Transverse colon (tissue), 4 donors: ENCODE measurements at regions not wholly inside any gene's neighbourhood (a gene's known extent, or its start where the extent isn't known, plus 50 kb on each side); places are given as distances from the start of the nearest gene placed in this dataset.
"Not testable (repeated sequence)": the region's sequence is repeated elsewhere in the genome, so short reads cannot be mapped to it uniquely, and the experiment has no call there.

Source experiments
- DNase-seq: peaks from one replicate; pipeline ENCODE4 v3.0.0-alpha.2; 2019
- H3K27ac ChIP-seq, 4 donors: fragments of 200-600 bp; sonication (generic); 2 replicates each; pipeline ENCODE4 v1.5.1; 2016 to 2018; ENCODE audit warnings: inconsistent platforms in 4 of 4
- H3K27me3 ChIP-seq: fragments of 200-600 bp; sonication (generic); 2 replicates; pipeline ENCODE4 v1.5.1; 2017; ENCODE audit warnings: inconsistent platforms
- H3K36me3 ChIP-seq, 4 donors: fragments of 200-600 bp; sonication (generic); 2 replicates each; pipeline ENCODE4 v1.5.1; 2017 to 2019; ENCODE audit warnings: inconsistent platforms in 4 of 4
- H3K4me1 ChIP-seq, 4 donors: fragments of 200-600 bp; sonication (generic); 2 replicates each; pipeline ENCODE4 v1.5.1; 2017 to 2020; ENCODE audit warnings: inconsistent platforms in 4 of 4
- H3K4me3 ChIP-seq, 4 donors: fragments of 200-600 bp; sonication (generic); 1 replicate in 1 of 4; 2 replicates in 3 of 4; pipeline versions ENCODE4 v1.5.1 to v1.6.1; 2017 to 2019; ENCODE audit warnings: inconsistent platforms in 4 of 4
- H3K9me3 ChIP-seq, 2 donors: fragments of 200-600 bp; sonication (generic); 2 replicates each; pipeline ENCODE4 v1.5.1; 2017 to 2019; ENCODE audit warnings: inconsistent platforms in 2 of 2
- EP300 ChIP-seq: sonication (generic); formaldehyde crosslinking; IDR thresholded peaks from one replicate; pipeline ENCODE4 v1.6.1; 2017; ENCODE audit warnings: antibody characterized with exemption, low read depth
- POLR2A ChIP-seq: fragments of 450-650 bp; IDR thresholded peaks from one replicate; pipeline ENCODE4 v1.6.1; 2016; ENCODE audit warnings: antibody characterized with exemption, mild to moderate bottlenecking, moderate library complexity
- POLR2AphosphoS5 ChIP-seq, 3 donors: sonication (generic); formaldehyde crosslinking; IDR thresholded peaks; one replicate each; pipeline ENCODE4 v1.6.1; 2016; ENCODE audit warnings: antibody characterized with exemption in 3 of 3
- WGBS, 2 donors: methylation state at CpG; one replicate each; pipeline ENCODE4 v1.1.5; 2018; ENCODE audit warnings: low coverage in 1 of 2; 5-methylcytosine and 5-hydroxymethylcytosine counted together
- in situ Hi-C, 4 donors: fragments of 200-750 bp; cut with MboI; loops; one replicate each; pipeline versions ENCODE4 v1.15.0 to v1.15.1; 2017; ENCODE audit warnings: low sequenced_read_pairs in 3 of 4, low pct_ligation_motif_present in 1 of 4, low pct_unique_long_range_greater_than_20kb in 1 of 4
- intact Hi-C: fragments of 100-400 bp; cut with DNase I; formaldehyde crosslinking; loops from one replicate; pipeline ENCODE4 v1.15.1; 2023; ENCODE audit warnings: low total_unique reads
- TF ChIP-seq, protein P1 (sequence below), 5 experiments: fragments of 200-600 bp in 3 of 5; fragments of 450-650 bp in 2 of 5; sonication (generic) in 3 of 5; IDR thresholded peaks; 1 replicate in 2 of 5; 2 replicates in 3 of 5; pipeline ENCODE4 v1.5.1; 2016 to 2017; ENCODE audit warnings: antibody characterized with exemption in 5 of 5, inconsistent platforms in 3 of 5, mild to moderate bottlenecking in 2 of 5, moderate library complexity in 1 of 5

DNA sequence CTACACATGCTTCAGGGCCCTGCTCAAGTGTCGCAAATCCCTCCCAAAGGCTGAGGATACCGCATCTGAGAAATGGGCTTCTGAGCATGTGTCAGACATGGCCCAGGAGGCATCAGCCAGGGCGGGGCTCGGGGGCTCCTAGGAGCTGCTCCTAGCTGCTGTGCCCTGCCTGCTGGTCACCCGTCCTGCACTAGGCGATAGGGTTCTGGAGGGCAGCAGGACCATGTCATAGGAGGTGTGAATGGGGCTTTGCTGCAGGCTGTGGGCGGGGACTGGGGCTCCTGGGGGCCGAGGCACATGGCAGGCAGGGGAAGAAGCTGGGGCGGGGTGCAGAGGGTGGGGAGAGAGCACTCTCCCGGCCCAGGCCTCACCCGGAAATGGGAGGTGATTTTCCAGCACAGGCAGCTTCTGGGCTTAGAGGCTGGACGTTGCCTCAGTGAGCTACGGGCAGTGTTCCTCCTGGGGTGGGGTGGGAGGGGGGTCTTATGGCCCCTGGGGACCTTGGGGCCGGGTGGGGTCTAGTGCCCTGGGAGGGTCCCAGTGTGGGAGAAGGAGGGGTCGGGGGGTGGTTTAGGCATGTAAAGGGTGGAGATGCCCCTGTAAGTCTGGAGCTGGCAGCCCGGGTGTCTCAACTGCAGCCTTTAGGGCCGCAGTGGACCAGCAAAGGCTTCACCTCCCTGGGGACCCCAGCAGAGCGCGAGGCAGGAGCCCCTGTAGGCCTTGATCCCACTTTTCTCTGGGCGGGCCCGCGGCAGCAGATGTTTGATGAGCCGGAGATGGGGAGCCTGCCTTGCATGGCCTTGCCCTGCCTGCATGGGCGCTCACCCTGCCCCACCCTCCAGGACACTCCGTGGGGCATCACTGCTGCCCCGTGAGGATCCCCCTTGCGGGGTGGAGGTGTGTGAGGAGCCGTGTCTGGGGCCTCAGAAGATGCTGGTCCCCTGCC, 98.6 kb upstream of the LRPAP1 start:
- Histone ChIP-seq H3K4me1 (peaks cover 0 to 5% (median 3%) of the 10 kb centered on the region in 4 donors), H3K36me3 (no peaks in the 10 kb centered on the region), H3K27me3 (no peaks in the 10 kb centered on the region), H3K27ac (no peak overlapping the region), H3K4me3 (no peak overlapping the region), H3K9me3 (no peaks in the 10 kb centered on the region)
- intact Hi-C loops (no loop called here), in situ Hi-C loops (no loop called here)
- TF ChIP-seq, protein P1, sequence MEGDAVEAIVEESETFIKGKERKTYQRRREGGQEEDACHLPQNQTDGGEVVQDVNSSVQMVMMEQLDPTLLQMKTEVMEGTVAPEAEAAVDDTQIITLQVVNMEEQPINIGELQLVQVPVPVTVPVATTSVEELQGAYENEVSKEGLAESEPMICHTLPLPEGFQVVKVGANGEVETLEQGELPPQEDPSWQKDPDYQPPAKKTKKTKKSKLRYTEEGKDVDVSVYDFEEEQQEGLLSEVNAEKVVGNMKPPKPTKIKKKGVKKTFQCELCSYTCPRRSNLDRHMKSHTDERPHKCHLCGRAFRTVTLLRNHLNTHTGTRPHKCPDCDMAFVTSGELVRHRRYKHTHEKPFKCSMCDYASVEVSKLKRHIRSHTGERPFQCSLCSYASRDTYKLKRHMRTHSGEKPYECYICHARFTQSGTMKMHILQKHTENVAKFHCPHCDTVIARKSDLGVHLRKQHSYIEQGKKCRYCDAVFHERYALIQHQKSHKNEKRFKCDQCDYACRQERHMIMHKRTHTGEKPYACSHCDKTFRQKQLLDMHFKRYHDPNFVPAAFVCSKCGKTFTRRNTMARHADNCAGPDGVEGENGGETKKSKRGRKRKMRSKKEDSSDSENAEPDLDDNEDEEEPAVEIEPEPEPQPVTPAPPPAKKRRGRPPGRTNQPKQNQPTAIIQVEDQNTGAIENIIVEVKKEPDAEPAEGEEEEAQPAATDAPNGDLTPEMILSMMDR (IDR thresholded peaks at IDR 0.05), result no peak
- TF ChIP-seq EP300 (no peak), POLR2A (no peak), POLR2AphosphoS5 (IDR thresholded peaks at IDR 0.05) (no peak)
- WGBS, 2 donors, result 47% methylated on average over 12 of the region's 28 CpGs; no CpG with 5 or more reads in 1 of the 2 donors
- DNase-seq, result peak; percentile 29

DNA sequence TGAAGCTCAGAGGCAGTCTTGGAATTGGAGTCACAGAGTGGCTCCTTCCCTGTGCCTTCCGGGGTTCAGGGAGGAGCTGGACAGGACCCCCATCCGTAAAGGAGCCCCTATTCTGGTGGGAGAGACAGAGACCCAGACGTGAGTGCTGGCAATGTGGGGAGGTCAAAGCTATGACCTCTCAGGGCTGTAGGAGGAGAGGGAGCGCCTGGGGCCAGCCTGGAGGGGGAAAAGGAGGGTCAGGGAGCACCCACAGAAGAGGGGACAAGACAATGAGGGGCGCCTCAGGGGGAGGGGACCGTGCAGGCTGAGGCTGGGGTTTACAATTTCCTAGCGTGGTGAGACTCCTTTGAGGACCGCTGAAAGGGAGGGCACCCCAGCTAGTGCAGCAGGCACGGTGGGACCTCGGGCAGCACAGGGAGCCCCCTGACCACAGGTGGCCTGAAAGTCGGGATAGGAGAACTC, 97.9 kb upstream of the LRPAP1 start:
- in situ Hi-C loops, result no loop called here
- Histone ChIP-seq H3K9me3 (no peaks in the 10 kb centered on the region), H3K4me3 (no peak overlapping the region), H3K27me3 (no peaks in the 10 kb centered on the region), H3K36me3 (no peaks in the 10 kb centered on the region), H3K4me1 (peaks cover 0 to 5% (median 3%) of the 10 kb centered on the region in 4 donors), H3K27ac (no peak overlapping the region)
- TF ChIP-seq POLR2AphosphoS5 (IDR thresholded peaks at IDR 0.05), result no peak
- TF ChIP-seq POLR2A, result no peak
- TF ChIP-seq, protein P1 (IDR thresholded peaks at IDR 0.05), result no peak
- no peak for TF ChIP-seq EP300
- intact Hi-C loops, result no loop called here
- DNase-seq, result no peak
- 60 to 69% methylated on average over 3 to 11 of the region's 11 CpGs for WGBS, 2 donors

DNA sequence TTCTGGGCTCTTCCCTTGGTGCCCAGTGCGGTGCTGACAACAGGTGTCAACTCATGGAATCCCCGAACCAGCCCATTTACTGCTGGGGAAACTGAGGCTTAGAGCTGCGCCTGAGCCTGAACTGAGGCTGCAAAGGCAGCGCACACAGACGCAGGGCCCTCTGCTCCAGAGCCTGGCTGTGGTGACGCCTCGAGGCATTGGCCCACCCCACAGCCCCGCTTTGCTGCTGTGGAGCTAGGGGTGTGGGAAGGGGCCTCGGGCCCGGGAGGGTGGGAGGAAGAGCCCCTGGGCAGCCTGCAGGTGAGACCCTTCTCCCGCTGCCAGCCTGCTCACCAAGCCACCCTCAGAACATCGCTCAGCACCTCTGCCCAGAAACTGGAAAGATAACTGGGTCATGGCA, 97.4 kb upstream of the LRPAP1 start:
- Histone ChIP-seq H3K4me3 (no peak overlapping the region), H3K36me3 (no peaks in the 10 kb centered on the region), H3K9me3 (no peaks in the 10 kb centered on the region), H3K27me3 (peaks cover 2% of the 10 kb centered on the region), H3K27ac (no peak overlapping the region), H3K4me1 (peaks cover 0 to 5% (median 3%) of the 10 kb centered on the region in 4 donors)
- no peak for DNase-seq
- WGBS, 2 donors, result 86% methylated on average over 10 of the region's 12 CpGs; no CpG with 5 or more reads in 1 of the 2 donors
- no peak for TF ChIP-seq POLR2A
- TF ChIP-seq EP300, result no peak
- TF ChIP-seq, protein P1 (IDR thresholded peaks at IDR 0.05), result no peak
- TF ChIP-seq POLR2AphosphoS5 (IDR thresholded peaks at IDR 0.05), result no peak
- intact Hi-C loops (no loop called here), in situ Hi-C loops (no loop called here)

DNA sequence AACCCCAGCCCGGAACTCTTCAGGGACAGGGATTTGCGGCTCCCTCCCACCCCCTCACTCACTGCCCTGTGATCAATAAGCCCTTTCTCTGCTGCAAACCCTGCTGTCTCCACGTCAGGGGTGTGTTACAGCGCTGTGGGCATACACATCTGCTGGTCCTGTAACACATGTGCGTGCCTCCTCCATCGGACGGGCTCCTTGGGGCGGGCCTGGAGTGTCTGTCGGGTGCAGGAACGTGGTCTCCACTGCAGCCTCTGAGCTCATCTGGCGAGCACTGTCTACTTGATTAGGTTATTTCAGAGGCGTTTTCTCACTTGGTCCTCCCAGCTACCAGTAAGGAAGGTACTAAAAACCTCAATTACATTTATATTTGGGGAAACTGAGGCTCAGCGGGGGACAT, 97.0 kb upstream of the LRPAP1 start:
- H3K4me3 ChIP-seq, intact Hi-C loops: not testable (repeated sequence)
- WGBS, 2 donors, result 91% methylated on average over 13 of the region's 13 CpGs; no CpG with 5 or more reads in 1 of the 2 donors

More for the DNA sequence above, 97.0 kb upstream of the LRPAP1 start:
- H3K27ac ChIP-seq, H3K4me1 ChIP-seq, H3K36me3 ChIP-seq, DNase-seq, H3K9me3 ChIP-seq, H3K27me3 ChIP-seq, in situ Hi-C loops: not testable (repeated sequence)
